GM21367 (cell line): ENCODE measurements at regions not wholly inside any gene's neighbourhood (a gene's known extent, or its start where the extent isn't known, plus 50 kb on each side); places are given as distances from the start of the nearest gene placed in this dataset.
"Not testable (repeated sequence)": the region's sequence is repeated elsewhere in the genome, so short reads cannot be mapped to it uniquely, and the experiment has no call there.

ENCODE experiments used
- ATAC-seq: cut with Tn5 transposase; IDR thresholded peaks from one replicate; pipeline ENCODE4 v1.9.1; 2021; ENCODE audit not compliant: unreplicated experiment

DNA sequence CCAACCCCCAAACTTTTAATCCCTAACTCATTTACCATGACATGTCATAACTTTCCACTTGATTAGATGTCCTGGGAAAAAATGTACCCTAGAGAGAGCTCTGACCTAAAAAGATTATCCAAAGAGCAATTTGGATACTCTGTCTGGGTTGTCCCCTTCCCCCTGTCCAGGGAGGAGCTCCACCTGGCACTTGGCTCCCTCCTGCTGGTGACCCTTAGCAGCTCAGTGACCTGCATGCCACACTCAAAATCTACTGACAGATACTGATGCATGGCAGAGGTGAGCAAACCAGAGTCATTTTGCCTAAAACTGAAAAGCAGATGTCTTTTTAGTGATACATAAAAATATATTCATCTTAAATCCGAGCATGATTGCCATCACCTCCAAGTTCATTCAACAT is 442.3 kb upstream of the CHRM3 start:
- no peak for ATAC-seq

DNA sequence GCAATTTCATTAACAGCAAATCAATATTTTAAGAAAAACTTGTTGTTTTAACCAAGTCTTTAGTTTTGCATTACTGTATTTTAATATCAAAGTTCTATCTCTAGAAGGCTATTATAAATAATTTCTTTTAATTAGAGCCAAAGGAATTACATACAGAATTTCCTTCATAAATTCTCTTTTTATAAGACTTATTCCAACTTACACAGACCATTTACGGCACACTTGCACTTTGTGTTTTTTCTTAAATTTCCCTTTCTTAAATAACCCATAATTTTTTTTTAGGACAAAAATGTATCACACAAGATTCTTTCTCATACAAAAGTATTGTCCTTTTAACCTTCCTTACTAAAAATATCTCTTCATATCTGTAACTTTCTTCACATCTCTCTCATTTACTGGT is 458.5 kb upstream of the CHRM3 start:
- ATAC-seq = no peak

DNA sequence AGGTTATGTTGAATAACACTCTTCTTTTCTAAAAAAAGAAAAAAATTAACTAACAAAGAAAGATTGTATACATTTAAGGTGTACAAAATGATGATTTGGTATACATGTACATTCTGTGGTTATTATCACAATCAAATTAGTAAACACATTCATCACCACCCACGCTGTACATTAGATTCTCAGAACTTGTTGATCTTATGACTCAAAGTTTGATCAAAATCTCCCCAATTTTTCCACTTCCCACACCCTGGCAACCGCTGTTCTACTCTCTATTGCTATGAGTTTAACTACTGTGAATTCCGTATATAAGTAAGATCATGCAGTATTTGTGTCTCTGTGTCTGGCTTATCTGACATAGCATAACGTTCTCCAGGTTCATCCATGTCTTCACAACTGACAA is 469.5 kb upstream of the CHRM3 start:
- ATAC-seq = no peak

DNA sequence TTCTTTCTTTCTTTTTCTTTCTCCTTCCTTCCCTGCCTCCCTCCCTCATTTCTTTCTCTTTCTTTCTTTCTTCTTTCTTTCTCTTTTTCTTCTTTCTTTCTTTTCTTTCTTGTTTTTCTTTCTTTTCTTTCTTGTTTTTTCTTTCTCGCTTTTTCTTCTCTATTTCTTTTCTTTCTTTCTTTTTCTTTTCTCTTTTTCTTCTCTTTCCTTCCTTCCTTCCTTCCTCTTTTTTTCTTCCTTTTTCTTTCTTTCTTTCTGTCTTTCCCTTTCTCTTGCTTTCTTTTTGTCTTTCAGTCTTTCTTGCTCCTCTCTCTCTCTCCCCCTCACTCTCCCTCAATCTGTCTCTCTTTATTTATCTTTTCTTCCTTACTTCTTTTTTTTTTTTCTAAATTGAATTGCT is 472.0 kb upstream of the CHRM3 start:
- no peak for ATAC-seq

DNA sequence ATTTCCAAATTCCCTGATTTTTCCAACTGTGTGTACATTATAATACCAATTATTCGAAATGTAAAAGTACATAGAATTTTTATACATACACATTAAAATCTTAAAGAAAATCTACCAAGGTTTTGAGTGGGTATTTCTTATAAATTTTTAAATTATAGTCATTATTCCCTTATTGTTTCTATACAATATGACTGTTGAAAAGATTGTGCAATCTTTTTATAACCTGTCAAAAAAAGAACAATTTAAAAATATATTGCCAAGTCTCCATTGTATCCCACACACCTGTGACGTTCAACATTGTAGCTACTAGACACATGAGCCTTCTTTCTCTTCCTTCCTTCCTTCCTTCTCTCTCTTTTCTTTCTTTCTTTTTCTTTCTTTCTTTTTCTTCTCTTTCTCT is 473.2 kb upstream of the CHRM3 start:
- ATAC-seq = no peak

DNA sequence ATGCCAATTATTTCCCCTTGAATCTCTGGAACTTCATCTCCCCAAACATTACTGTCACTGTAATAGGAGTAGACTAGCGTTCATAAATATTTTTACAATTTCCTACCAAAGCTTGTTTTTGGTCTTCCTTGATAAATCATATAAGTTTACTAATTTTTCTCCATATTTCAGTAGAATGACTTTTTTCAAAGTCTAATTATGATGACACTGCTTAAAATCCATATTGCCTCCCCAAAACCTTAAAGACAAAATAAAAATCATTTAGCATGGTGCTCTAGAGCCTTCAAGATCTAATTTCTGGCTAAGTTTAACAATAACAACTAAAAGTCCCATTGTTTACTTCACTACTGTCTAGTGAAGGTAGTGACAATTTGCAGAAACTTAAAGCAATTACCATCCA is 474.2 kb upstream of the CHRM3 start:
- ATAC-seq = no peak

DNA sequence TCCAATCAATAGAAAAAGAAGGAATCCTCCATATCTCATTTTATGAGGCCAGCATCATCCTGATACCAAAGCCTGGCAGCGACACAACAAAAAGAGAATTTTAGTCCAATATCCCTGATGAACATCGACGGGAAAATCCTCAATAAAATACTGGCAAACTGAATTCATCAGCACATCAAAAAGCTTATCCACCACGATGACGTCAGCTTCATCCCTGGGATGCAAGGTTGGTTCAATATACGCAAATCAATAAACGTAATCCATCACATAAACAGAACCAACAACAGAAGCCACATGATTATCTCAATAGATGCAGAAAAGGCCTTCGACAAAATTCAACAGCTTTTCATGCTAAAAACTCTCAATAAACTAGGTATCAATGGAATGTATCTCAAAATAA is 483.6 kb upstream of the CHRM3 start:
- not testable (repeated sequence) for ATAC-seq

DNA sequence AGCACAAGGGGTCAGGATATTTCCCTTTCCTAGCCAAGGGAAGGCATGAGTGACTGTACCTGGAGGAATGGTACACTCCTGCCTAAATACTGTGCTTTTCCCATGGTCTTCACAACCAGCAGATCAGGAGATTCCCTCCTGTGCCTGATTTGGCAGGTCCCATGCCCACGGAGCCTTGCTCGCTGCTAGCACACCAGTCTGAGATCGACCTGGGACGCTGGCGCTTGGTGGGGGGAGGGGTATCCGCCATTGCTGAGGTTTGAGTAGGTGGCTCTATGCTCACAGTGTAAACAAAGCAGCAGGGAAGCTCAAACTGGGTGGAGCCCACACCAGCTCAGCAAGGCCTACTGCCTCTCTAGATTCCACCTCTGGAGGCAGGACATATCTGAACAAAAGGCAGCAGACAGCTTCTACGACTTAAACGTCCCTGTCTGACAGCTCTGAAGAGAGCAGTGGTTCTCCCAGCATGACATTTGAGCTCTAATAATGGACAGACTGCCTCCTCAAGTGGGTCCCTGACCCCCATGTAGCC is 486.0 kb upstream of the CHRM3 start:
- ATAC-seq = no peak

DNA sequence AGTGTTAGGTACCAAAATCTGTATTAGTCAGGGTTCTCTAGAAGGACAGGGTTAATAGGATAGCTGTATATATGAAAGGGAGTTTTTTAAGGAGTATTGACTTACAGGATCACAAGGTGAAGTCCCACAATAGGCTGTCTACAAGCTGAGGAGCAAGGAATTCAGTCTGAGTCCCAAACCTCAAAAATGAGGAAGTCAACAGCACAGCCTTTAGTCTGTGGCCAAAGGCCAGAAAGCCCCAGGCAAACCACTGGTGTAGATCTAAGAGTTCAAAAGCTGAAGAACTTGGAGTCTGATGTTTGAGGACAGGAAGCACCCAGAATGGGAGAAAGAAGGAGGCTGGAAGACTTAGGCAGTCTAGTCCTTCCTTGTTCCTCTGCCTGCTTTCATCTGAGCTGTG is 487.5 kb upstream of the CHRM3 start:
- no peak for ATAC-seq

DNA sequence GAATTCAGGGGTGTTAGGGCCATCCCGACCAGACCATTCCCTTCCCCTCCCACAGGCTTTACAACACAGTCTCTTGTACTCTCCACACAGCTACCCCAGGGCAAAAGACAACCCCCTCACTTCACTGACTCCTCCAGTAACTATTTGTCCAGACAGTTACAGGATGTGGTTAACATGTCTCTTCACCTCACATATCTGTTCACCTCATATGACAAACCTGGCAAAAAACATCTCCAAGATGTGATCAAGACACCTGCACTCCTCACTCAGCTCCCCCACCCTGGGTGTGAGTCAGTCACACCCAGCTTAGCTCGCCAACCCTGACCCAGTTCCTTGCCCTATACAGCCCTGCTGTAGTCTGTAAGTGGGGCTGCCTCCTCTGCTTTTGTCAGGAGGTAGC is 490.5 kb upstream of the CHRM3 start:
- no peak for ATAC-seq

DNA sequence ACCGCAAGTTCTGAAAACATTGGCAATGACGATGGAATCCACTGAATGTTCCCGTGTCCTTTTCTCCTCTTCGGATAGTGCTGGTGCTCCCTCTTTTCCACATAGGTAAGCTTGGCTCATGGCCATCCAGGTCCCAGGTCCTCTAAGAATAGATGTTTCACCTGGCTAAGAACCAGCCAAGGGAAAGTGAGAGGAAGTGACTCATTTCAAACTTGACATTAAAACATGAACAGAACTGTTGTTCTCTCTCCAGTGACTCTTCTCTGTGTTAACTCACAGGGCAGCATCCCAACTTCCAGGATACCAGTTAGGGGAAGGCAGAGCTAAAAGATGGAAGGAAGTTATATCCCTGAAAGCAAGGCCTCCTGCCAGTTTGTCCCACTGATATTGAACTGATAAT is 493.8 kb upstream of the CHRM3 start:
- no peak for ATAC-seq

DNA sequence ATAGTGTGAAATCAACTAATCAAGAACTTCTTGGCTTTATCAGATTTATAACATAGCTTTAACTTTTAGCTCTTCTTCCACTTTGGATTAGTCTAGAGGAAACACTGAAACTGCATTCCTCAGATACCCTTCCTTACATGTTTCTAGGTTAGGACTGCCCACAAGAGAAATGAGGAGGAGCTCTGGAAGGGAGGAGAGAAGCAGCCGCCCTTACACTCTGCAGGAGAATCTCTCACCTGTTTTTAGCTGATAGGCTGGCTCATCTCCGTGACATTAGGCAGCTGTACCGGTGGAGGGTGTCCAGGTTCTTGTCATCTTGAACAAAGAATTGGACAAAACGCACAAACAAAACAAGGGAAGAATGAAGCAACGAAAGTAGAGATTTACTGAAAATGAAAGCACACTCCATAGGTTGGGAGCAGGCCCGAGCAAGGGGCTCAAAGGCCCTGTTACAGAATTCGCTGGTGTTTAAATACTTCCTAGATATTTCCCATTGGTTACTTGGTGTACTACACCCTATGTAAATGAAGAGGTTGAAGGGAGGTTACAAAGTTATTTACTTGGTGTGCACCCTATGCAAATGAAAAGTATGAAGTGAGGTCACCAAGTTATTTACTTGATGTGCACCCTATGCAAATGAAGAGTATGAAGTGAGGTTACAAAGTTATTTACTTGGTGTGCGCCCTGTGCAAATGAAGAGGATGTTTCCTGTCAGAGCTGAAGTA is 524.9 kb upstream of the CHRM3 start:
- no peak for ATAC-seq

DNA sequence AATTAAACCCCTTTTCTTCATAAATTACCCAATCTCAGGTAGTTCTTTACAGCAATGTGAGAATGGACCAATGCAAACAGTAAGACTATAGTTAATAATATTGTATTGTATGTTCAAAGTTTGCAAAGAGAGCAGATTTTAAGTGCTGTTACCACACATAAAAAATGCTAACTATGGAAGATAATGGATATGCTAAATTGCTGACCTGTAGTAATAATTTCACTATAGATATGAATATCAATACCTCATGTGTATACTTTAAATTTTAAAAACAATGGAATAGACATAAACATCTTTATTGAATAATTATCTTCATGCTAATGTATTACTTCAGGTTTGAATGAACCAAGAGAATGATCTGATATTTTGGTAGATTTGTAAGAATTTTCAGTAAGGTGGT is 552.4 kb upstream of the CHRM3 start:
- ATAC-seq = no peak

DNA sequence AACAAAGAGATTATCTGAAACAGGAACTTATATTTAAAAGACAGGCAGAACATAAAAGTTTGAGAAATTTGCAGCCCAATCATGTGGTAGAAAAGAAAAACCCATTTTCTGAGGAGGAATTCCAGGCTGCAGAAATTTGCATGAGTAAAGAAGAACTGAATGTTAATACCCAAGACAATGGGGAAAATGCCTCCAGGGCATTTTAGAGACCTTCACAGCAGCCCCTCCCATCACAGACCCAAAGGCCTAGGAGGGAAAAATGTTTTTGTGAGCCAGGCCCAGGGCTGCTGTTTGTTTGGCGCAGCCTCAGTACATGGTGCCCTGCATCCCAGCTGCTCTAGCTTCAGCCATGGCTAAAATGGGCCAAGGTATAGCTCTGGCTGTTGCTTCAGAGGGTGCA is 554.3 kb upstream of the CHRM3 start:
- no peak for ATAC-seq

DNA sequence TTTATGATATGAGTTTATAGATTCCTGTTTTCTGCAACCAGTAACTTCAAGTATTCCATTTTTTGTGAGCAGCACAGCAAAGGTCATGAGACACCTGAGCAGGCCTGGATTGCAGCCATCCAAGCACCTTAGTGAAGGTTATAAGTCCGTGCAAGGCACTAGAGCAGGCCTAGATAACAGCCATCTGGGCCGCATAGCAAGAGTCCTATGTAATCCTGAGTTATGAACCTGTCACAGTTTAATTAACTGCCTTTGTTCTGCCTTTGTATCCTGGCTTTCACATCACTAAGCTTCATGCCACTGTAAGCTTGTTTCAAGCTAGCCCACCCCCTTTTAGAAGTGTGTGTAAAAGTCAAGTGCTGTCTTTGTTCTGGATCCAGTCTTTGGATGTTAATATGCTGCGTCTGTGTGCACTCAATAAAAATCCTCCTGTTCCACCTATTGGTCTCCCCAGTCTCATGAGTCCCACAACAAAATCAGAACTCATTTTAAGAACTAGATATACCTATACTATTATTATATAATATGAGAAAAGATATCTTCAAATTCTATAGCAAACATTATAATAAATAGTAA is 556.2 kb upstream of the CHRM3 start:
- no peak for ATAC-seq

DNA sequence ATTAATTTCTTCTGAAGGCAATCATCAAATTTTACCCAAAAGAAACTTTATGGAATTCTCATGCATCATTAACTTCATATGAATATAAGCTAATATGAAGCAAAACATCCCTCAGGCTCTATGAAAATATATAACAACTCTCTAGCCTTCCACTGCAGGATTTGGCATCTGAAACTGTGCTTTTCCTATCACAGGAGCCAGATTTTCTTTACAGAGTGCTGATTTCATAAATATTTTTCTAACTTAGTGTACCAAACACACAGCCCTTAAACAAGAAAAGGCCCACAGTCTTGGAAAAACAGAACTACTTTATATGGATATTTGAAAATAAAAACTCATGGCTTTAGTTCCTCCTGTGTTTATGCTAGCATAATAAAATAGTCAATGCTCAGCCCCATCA is 559.5 kb upstream of the CHRM3 start:
- ATAC-seq = no peak

DNA sequence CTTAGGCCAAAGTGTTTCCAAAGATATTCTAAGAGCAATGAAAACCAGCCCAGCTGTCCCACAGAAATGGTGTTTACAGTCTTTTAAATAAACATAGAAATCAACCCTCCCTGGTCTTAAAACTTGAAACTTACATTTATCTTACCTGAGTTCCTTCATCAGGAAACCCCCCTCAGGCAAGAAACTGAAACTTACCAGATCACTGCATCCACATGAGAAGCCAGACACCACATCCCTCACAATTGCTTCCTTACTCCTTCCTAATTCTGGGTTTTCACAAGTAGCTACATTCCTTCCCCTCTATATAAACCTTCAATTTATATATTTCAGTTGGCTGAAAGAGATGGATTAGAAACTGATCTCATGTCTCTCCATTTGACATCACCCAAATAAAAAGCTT is 563.0 kb upstream of the CHRM3 start:
- ATAC-seq = no peak

DNA sequence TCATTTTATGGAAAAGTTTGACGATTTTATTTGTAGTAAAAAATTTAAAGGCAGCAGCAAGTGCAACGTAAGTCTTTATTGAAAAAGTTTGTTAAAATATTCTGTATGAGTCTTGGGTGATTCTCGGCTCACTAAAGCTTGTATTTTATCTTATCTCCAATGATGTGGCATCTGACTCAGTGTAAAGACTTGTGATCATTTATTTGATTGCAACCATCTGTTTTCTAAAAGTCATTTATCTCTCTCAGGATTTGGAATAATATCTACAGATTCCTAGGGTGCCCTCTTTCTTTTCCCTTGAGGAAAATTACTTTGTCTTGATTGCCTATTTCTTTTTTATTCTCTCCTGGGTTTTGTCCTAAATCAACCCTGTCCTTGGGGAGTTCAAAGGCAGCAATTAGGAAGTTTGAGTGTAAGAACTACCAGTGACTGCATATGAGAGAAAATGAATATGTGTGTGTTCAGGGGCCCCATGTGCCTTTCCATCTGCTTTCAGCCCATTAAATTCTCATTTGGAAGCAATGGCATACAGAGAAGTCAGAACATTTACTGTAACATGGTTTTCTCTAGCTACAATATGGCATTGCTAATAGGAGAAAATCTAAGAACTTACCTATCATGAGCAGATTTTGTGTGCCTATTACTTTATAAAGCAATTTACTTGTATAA is 575.0 kb upstream of the CHRM3 start:
- no peak for ATAC-seq

DNA sequence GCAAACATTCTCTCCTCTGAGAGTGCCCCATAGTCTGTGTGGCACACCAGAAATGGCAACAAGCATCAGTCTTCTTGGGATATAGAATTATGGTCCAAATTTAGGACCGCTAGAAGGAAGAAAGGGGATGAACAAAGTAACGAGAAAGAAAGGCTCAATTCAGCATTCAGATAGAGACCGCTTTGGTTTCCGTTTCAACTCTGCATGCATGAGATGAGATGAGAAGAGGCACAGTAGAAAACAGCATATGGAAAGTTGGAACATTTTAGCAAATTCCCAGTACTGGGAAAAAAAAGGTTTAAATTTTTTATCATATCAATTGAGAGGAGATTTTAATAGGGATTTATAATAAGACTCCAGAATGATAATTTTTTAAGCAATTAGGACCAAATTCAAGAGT is 595.5 kb upstream of the CHRM3 start:
- no peak for ATAC-seq

DNA sequence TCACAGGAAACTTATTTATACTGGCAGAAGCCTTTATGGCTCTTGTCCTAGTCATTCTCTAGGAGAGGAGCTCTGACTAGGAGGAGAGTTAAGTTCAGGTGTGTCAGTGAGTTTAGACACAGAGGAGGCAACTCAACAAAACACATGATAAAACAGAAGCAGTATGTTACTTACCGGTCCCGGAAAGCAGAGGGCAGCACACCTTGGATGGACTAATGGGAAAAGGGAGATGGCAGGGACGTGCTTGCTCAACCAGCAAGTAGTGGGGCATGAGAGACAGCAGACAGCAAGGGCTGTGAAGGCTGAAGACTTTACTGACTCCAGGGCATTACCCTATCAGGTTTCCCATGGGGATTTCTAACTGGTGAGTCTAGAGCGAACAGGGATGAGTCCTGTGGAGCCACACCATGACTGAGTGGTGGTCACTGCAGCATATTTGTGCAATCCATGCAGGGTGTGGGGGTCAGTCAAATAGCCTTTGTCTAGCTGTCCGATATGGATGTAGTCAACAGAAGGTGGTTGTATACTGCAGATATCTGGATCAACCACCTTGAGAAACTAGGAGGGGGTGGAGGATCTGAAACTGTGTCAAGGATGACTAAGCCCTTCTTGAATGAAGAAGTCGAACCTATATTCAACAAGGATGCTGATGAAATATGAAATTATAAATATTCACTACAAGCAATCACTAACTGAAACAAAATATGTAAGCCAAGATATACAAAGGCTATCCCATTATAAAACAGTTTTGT is 596.3 kb upstream of the CHRM3 start:
- ATAC-seq = no peak

DNA sequence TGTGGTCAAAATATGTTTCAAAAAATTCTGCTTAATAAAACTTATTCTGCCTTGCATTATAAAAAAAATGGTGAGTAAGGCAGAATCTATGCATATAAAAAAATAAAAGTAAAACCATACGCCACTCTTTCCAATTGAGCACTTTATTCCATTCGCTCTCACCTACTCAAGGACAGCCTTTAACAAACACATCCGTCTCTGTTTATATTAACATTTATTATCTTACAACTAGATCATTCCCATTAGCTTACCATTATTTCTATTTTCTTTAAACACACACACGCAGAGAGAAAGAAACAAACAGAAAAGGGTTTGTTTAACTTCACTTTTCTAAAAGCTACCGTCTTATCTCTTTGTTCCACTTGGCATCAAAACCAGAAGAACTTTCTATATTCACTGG is 598.9 kb upstream of the CHRM3 start:
- no peak for ATAC-seq

DNA sequence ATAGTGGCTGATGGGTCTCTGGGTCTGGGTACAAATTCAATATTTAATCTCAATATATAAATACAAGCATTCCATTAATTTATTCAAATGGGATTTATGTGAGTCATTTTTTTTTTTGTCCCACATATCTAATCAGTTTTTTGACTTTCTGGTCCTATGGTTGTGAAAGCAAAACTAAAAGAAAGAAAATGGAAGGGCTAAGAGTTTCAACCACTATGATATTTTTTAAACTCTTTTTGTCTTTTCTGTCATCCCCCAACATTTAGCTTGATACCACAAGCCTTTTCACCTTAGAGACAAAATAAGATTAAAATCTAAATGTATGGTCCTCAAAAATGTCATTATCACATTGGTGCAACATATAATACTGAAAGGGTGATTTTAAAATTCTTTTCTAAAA is 602.7 kb upstream of the CHRM3 start:
- no peak for ATAC-seq
